ENCODE measurements at regions not wholly inside any gene's neighbourhood (a gene's known extent, or its start where the extent isn't known, plus 50 kb on each side); places are given as distances from the start of the nearest gene placed in this dataset.

DNA sequence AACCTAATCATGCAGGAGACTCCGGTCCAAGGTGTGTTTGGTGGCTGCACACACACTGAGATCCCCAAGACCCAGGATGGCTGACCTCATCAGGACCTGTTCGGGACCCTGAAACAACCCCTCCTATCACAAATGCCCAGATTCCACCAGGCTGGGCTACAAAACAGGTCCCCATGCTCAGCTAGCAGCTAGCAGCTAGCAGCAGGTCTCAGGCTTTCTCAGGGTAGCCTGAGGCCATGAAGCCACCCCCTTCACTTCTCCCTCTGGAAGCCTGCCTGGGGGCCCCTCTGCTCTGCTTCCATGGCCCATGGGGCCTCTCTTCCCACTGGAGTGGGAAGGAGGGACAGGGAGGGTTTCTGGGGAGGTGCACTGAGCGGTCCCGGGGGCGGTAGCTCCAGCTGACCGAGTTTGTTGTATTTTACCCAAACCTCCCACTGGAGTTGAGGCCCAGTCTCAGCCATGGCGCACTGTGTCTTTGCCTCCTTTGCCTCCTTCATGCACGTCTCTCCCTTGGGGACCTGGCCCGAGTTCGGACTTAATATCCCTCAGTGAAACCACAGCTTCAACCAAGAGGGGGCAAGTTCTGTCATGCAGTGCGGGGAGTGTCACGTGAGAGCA is 95.1 kb upstream of the GPR26 start:
- no peak for ATAC-seq
- Histone ChIP-seq H3K9ac (ENCODE audit: insufficient read depth in 1 of 2, low read depth in 2 of 2, low read length in 2 of 2) (no peak overlapping the region), H3K27ac (ENCODE audit: extremely low read depth, low read depth, low read length) (no peak overlapping the region), H2AFZ (ENCODE audit: low read depth, low read length) (no peak overlapping the region), H4K20me1 (replicated peaks; ENCODE audit: control insufficient read depth, insufficient read depth, low read length) (no peaks in the 10 kb centered on the region), H3K9me3 (replicated peaks; ENCODE audit: control insufficient read depth, insufficient read depth, low read depth, low read length) (no peaks in the 10 kb centered on the region), H3K4me1 (replicated peaks in 1 of 2; ENCODE audit: control insufficient read depth in 2 of 2, insufficient read depth in 2 of 2, low read length in 2 of 2) (no peaks in the 10 kb centered on the region), H3K9me1 (ENCODE audit: control insufficient read depth, insufficient read depth, low read length) (no peaks in the 10 kb centered on the region), H3K27me3 (ENCODE audit: control insufficient read depth in 2 of 2, insufficient read depth in 2 of 2, low read length in 2 of 2) (peaks cover 2 to 31% of the 10 kb centered on the region in 2 experiments; a peak in 2 of 5 replicates), H3K4me3 (no peak overlapping the region), H3K79me2 (ENCODE audit: control insufficient read depth, insufficient read depth, low read length) (no peaks in the 10 kb centered on the region), H3K4me2 (ENCODE audit: insufficient read depth, low read length) (no peak overlapping the region), H3K36me3 (ENCODE audit: control insufficient read depth, insufficient read depth, low read length) (no peaks in the 10 kb centered on the region)
- 2% methylated on average over 7 of the region's 12 CpGs for WGBS (ENCODE audit: insufficient coverage, low coverage, missing lambda C conversion rate)
- DNase-seq (ENCODE audit: extremely low read depth in 1 of 4, low spot score in 3 of 4), result no peak
- FAIRE-seq, result no peak
- BruUV-seq (replicated peaks), result no TSS peak
- intact Hi-C loops (cut with micrococcal nuclease), result no loop called here
- in situ Hi-C loops (cut with MboI), result no loop called here
- CTCF ChIA-PET (ENCODE audit: low intra/inter-chr PET ratio), result no interaction called here
- TF ChIP-seq ZNF780A (CRISPR knock-in tag; IDR thresholded peaks at IDR 0.05), result no peak
- no peak for TF ChIP-seq POLR3A (IDR thresholded peaks at IDR 0.05; ENCODE audit: borderline replicate concordance, extremely low read depth, insufficient read depth, insufficient read length)
- TF ChIP-seq ZNF318 (IDR thresholded peaks at IDR 0.05; ENCODE audit: borderline replicate concordance in 1 of 2, low read depth in 1 of 2), result no peak
- POLR2A ChIA-PET, result no interaction called here
